GM18867 (cell line): ENCODE measurements at regions not wholly inside any gene's neighbourhood (a gene's known extent, or its start where the extent isn't known, plus 50 kb on each side); places are given as distances from the start of the nearest gene placed in this dataset.

Source experiments
- ATAC-seq: cut with Tn5 transposase; IDR thresholded peaks from one replicate; pipeline ENCODE4 v1.9.1; 2021; ENCODE audit warnings: mild to moderate bottlenecking, moderate library complexity; ENCODE audit not compliant: unreplicated experiment

DNA sequence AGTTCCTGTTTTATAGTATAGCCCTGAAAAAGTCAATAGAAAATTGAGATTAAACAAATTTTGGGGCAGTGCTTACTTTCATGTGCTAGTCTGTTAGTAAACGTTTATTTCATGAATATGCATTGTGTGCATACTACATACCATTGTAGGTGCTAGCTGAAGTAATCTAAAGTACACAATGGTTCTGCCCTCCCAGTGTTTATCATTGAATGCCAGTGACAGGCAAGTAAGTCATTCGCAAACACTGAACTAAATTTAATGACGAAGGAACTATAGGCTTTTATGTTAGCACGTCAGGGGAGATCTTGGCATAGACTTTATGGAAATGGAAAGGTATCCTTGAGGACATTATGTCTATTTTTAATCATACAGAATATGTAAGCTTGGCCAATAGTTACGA, 426.9 kb upstream of the EPHA5 start:
- ATAC-seq = no peak

DNA sequence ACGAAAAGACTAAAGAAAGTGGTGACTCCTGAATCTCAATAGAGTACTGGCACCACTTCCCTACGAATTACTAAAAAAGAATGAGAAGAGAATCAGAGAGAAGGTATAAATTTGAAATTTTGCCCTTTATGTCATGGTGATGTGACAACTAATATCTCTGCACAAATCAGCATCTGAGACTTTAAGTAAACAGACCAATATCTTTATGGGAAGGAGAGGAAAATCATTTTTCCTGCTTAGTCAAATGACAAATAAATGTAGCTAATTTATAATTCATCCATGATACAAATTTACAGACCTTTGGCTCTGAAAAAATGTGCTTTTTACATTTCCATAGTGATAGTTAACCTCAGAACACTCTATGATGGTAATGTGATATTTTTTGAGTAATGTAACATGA, 424.8 kb upstream of the EPHA5 start:
- ATAC-seq = no peak

DNA sequence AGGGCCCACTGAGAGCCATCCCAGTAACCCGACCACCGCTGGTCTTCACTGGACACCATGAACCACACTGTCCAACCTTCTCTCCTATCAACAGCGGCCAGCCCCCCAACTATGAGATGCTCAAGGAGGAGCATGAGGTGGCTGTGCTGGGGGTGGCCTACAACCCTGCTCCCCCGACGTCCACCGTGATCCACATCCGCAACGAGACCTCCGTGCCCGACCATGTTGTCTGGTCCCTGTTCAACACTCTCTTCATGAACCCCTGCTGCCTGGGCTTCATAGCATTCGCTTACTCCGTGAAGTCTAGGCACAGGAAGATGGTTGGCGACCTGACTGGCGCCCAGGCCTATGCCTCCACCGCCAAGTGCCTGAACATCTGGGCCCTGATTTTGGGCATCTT, 423.8 kb upstream of the EPHA5 start:
- ATAC-seq = no peak

DNA sequence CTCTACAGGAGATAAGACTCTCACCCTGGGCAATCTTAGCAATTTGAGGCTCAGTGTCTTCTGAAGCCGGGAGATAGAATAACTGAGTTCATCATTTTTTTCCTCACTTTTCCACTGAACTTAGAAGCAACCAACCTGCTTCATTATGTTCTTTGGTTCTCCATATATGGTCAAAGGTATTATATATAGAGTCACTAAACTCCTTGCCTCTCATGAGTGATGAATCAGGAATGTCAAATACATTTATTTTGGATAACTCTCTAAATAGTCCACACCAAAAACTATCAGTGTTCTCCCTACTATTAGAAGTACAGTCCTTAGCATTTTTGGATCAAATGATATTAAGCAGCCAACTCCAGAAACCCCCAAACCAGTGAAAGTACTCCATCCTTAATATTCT, 421.5 kb upstream of the EPHA5 start:
- no peak for ATAC-seq

DNA sequence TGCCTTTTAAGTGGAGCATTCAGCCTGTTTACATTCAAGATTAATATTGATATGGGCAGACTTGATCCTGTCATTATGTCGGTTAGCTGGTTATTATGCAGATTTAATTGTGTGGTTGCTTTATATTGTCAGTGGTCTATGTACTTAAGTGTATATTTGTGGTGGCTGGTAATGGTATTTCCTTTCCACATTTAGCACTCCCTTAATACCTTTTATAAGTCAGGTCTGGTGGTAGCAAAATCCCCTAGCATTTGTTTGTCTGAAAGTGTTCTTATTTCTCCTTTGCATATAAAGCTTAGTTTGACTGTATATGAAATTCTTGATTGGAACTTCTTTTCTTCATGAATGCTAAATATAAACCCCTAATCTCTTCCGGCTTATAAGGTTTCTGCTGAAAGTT, 403.7 kb upstream of the EPHA5 start:
- ATAC-seq = no peak

DNA sequence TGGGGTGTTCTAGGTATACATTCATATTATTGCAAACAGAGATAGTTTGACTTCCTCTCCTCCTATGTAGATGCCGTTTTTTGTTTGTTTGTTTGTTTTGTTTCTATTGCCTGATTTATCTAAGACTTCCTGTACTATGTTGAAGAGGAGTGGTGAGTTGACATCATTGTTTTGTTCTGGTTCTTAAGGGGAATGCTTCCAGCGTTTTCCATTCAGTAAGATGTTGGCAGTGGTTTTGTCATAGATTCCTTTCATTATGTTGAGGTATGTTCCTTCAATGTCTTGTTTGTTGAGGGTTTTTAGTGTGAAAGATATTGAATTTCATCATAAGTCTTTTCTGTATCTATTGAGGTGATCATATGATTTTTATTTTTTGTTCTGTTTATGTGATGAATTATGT, 401.6 kb upstream of the EPHA5 start:
- ATAC-seq = no peak

DNA sequence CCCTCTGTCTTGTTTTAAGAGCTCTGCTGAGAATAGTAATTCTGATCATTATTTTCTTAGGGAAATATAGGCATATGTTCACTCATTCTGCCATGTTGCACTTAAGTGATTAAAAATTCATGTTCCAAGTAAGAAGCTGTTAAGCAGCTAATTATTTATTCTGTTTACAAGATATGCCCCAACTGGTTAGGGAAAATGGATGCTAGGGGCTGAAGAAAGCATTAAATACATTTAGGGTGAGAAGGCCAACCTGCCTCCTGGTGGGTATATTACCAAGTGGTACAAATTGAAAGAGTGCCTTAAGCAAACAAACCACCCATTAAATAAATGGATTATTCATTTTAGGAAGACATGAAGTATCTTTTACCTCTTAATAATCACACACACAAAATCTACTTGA, 392.6 kb upstream of the EPHA5 start:
- ATAC-seq = no peak

DNA sequence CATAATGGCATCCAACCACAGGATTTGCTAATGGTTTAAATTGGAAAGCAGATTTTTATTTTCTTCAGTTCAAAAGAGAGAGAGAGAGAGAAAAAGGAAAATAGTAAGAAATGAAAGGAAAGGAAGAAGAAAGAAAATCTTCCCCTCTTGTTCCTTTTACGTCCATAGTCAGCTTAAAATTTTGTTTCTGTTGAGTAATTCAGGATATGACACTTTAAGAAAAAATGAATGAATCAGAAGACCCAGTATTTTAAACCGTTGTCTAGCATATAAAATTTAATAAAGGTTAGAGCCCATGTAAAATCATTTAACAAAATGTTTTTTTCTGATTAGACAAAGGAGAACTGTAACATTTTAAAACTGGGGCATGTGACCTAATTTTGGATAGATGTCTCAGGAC, 391.8 kb upstream of the EPHA5 start:
- ATAC-seq = no peak

DNA sequence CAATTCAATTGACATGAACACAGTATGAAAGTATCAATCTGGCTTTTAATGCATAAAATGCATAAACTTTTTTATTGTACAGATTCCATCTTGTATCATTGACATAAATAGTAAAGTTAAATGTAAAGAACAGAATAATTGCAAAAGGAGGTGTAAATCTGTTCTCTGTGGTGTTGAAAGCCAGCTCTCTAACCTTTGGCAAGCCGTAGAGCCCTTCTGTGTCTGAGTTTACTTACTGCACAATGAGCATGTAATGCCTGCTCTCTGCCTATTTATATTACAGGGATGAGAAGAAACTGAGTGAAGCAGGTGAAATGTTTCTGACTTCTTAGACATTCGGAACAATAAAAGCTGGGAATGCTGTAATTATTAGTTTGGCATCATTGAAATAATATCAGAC, 389.3 kb upstream of the EPHA5 start:
- no peak for ATAC-seq

DNA sequence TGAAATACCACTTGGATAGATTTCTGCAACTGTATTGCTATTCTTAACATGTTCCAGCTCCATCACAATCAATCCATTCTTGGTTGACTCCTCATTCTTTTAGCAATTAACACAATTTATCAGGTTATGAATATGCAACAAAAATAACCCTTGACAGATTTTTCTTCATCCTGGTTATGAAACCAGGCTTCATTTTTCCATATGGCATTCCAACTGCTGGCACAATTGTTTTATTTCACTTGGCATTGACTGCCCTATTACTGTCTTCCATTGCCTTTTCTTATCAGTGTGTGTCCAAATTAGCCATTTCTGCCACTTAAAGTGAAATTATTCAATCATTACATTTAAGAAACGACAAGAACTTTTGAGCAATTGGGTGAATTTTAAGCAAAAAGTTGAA, 388.8 kb upstream of the EPHA5 start:
- no peak for ATAC-seq

DNA sequence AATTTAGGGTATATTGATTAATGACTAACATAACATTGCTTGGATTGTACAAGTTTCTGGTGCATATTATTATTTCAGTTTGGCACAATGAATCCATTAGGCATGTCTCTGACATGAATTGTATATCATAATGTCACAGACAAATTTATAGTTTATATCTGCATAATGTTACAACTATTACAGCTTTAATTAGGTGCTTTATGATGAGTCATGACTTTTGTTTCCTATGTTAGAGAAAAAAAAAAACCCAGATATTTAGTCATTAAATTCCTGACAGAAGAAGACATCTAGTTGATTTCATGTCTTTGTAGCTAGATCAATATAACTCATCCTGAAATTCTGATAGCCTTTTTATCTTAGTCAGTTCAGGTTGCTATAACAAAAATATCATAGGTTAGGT, 385.7 kb upstream of the EPHA5 start:
- ATAC-seq = no peak

DNA sequence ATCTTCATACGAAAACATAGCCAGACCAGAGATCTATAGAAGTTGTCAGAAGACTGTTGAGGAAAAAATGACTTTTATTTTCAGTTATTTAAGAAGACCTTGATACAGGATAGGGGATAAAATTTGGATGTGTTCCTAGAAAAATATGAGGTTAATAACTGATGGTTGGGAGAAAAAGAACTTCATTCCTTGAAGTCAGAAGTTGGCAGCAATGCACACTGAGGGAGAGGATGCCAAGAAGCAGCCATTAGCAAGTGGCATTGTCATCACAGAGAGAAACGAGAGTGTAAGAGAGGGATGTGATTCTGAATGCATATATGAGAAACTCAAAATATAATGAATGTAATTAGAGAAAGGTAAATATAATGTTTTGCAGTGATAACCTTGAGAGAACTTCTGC, 382.1 kb upstream of the EPHA5 start:
- no peak for ATAC-seq

DNA sequence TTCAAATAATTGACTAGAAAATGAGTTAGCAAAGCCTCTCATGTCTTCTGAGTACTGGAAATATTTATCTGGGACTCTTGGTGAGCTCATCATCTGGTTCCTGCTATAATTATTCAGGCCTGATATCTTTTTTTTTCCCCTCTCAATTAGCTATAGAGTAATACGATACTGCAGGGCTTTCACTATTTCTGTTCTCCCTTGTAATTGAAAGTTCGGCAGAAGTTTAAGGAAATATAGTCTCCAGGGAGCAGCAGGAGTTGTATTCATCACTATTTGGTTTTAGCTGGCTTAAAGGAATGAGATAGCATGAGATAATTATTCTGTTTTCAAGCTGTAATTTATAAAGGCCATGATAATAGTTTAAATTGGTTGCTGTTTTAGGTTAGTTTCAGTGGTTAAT, 378.6 kb upstream of the EPHA5 start:
- no peak for ATAC-seq

DNA sequence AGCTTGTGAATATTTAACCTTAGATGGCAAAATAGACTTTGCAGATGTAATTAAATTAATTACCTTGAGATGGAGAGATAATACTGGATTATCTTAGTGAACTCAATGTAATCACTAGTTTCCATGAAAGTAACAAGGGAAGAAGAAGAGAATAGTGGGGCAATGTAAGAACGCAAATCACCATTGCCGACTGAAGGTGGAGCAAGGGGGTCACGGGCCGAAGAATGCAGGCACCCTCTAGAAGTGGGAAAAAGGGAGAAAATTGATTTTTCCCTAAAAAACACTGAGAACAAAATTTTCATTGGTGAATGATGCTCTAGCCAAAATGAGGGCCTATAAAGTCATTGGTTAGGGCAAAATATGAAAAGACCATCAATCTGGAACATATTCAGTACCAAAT, 375.6 kb upstream of the EPHA5 start:
- no peak for ATAC-seq

DNA sequence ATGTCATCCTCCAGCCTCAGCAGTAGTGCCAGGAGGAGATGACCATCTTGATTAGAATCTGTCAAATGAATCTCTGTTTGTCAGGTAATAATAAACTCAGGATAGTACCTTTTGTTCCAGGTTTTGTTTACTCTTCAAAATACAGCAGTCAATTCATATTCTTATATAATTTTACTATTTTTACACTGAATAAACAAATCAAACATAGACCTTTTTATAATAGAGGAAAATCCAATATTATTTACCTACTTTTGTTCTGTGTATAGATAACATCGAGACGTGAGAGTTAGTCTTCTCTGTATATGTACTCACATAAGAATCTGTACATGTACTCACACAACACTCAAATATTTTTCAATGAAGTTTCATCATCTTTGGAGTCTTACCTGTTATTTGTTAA, 365.4 kb upstream of the EPHA5 start:
- no peak for ATAC-seq

DNA sequence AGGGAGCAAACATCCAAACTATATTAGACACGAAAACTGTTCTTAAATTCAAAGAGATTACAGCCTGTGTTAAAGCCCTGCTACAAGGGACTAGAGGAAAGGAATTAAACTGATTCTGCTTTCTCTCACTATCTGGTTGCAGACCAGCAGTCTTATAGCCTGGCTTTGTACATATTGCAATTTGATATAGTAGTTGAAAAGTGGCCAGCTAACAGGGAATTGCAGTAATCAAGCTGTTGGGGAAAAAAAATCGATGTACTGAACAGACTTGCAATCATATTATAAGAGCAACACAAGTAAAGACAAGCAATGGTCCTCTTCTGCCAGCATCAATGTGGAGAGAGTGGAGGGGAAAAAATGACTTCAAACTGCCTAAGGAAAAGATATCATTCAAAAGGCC, 364.4 kb upstream of the EPHA5 start:
- no peak for ATAC-seq

DNA sequence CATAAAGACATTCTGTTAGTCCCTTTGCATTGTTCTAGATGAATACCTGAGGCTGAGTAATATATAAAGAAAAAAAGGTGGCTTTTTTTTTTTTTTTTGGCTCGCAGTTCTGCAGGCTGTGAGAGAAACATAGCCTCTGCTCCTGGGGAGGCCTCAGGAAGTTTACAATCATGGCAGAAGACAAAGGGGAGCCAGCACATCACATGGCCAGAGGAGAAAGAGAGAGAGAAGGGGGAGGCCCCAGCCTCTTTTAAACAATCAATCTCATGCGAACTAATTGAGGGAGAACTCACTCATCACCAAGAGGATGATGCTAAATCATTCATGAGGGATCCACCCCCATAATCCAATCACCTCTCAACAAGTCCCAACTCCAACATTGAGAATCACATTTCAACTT, 364.0 kb upstream of the EPHA5 start:
- ATAC-seq = no peak

DNA sequence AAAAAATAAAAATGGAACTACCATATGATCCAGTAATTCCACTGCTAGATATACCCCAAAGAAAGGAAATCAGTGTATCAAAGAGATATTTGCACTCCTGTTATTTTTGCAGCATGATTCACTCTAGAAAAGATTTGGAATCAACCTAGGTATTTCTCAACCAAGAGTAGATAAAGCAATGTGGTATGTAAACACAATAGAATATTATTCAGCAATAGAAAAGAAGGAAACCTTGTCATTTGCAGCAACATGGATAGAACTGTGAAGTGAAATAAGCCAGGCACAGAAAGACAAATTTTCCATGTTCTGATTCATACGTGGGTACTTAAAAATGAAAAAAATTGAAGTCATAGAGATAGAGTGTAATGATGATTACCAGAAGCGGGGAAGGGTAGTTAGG, 362.3 kb upstream of the EPHA5 start:
- ATAC-seq = no peak

DNA sequence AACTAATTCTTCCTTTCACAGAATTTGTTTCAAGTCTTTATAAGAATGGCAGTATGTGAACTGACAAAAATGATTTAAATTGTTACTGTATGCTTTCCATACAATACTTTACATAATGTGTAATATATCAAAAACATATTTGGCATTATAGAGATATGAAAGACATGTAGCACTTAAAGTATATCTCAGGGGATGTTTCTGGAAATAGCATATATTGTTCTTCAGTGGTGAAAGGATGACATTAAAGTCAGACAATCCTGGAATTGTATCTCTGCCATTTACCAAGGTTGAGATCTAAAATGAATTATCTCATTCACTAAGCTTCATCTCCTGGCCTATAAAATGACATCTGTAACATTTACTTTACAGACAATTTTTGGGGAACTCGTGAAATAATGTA, 358.4 kb upstream of the EPHA5 start:
- no peak for ATAC-seq

DNA sequence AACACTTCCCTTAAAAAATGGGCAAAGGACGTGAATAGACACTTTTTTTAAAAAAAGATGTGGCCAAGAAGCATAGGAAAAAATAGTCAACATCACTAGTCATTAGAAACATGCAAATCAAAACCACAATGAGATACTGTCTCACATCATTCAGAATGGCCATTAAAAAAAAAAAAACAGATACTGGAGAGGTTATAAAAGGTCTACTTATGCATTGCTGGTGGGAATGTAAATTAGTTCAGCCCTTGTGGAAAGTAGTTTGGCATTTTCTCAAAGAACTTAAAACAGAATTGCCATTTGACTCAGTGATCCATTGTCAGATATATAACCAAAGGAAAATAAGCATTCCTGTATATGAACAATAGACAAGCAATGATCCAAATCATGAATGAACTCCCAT, 352.8 kb upstream of the EPHA5 start:
- ATAC-seq = no peak

DNA sequence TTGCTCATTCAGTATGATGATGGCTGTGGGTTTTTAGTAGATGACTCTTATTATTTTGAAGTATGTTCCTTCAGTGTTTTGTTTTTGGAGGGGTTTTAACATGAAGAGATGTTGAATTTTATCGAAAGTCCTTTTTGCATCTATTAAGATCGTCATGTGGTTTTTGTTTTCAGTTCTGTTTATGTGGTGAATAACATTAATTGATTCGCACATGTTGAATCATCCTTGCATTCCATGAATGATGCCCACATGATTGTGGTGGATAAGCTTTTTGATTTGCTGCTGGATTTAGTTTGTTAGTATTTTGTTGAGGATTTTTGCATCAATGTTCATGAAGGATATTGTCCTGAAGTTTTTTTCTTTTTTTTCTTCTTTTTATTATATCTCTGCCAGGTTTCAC, 347.4 kb upstream of the EPHA5 start:
- ATAC-seq = no peak

DNA sequence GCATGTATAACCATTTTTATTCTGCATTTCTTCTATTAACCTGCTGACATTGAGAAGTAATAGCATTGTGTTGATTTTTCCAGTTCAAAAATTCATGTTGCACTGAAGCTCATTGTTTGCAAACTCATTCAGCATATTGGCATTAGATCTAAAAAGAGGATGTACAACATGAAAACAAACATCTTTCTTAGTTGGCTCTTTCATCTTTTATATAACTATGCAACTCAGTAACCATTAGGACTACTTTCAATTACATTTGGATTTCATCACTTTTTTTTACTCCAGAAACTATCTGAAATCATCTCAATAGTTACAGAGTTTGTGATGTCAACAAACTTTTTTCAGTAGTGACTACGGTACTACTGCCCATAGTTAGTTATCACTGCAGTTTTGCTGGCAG, 346.0 kb upstream of the EPHA5 start:
- no peak for ATAC-seq

DNA sequence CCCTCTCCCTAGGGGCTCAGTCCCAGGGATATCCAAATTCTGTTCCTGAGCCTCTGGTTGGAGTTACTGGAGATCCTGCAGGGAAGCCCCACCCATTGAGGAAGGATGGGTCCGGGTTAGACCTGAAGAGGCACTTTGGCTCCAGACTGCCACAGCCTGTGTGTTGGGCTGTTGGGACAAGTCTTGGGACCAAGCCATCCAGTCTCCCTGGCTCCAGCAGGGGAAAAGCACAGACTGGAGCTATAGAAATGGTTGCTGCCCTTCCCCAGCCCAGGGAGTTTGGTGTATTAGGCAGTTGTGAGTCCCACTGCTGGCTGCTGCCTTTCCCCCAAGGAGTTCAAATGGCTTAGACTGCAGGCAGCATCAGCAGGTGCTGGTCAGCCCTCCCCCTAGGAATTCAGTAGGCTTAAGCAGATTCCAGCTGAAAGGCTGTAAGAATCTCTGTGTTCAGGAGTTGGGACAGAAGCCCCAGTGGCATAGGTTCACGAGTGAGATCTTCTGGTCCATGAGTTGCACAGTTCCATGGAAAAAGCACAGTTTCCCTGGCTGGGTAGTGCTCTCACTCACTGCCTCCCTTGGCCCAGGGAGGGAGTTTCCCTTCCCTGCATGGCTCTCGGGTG, 344.0 kb upstream of the EPHA5 start:
- ATAC-seq = no peak
